Erythroblast (primary cell): ENCODE measurements at regions not wholly inside any gene's neighbourhood (a gene's known extent, or its start where the extent isn't known, plus 50 kb on each side); places are given as distances from the start of the nearest gene placed in this dataset.

Source experiments
- GATA1 ChIP-seq: IDR thresholded peaks from 2 replicates; pipeline ENCODE4 v1.6.1; 2011; ENCODE audit warnings: low read depth, mild to moderate bottlenecking, control low read depth, low read length, moderate library complexity
- POLR2A ChIP-seq: IDR thresholded peaks from 2 replicates; pipeline ENCODE4 v1.6.1; 2011; ENCODE audit warnings: mild to moderate bottlenecking, low read length

GRCh38 chrX:10842646-10843045 lies 222.3 kb upstream of the MID1 start:
- no peak for TF ChIP-seq POLR2A
- no peak for TF ChIP-seq GATA1
